ENCODE measurements at regions not wholly inside any gene's neighbourhood (a gene's known extent, or its start where the extent isn't known, plus 50 kb on each side); places are given as distances from the start of the nearest gene placed in this dataset.
A peak's percentile ranks its signal among the peaks of the same experiment; 100 is the strongest.

- no peak overlapping the region for H2BK12ac ChIP-seq (ENCODE audit: low read length in 2 of 2)
- no peak overlapping the region for H3K4me2 ChIP-seq (ENCODE audit: low read length, poor library complexity, severe bottlenecking)
- H3K14ac ChIP-seq (ENCODE audit: low read length in 2 of 2) = no peak overlapping the region
- no peaks in the 10 kb centered on the region for H3K9me3 ChIP-seq (ENCODE audit: control insufficient read depth, low read length)
- no peak overlapping the region for H2BK15ac ChIP-seq (ENCODE audit: low read depth, poor library complexity, severe bottlenecking)
- no peaks in the 10 kb centered on the region for H3K4me1 ChIP-seq (ENCODE audit: control insufficient read depth, insufficient read depth, low read depth, low read length)
- H3K23ac ChIP-seq (ENCODE audit: low read length in 2 of 2) = no peak overlapping the region
- no peak overlapping the region for H3K18ac ChIP-seq (ENCODE audit: low read depth in 1 of 2, low read length in 2 of 2)
- H3K4ac ChIP-seq (ENCODE audit: low read depth in 1 of 2, low read length in 2 of 2) = no peak overlapping the region
- H2BK120ac ChIP-seq (ENCODE audit: low read depth, low read length) = no peak overlapping the region
- H3K79me1 ChIP-seq (replicated peaks; ENCODE audit: low read length, poor library complexity, severe bottlenecking) = no peaks in the 10 kb centered on the region
- H2AK5ac ChIP-seq (ENCODE audit: low read length, severe bottlenecking) = no peak overlapping the region
- WGBS = 100% methylated on average over 1 of the region's 1 CpG
- H3K27me3 ChIP-seq (ENCODE audit: control insufficient read depth in 1 of 2, insufficient read depth in 1 of 2, low read length in 2 of 2) = no peaks in the 10 kb centered on the region
- no peak overlapping the region for H2BK5ac ChIP-seq (ENCODE audit: low read depth, low read length, poor library complexity, severe bottlenecking)
- H4K8ac ChIP-seq (ENCODE audit: low read length) = no peak overlapping the region
- H2AFZ ChIP-seq (ENCODE audit: low read depth, low read length) = no peak overlapping the region
- H3K9ac ChIP-seq (ENCODE audit: low read length) = no peak overlapping the region
- H3K27ac ChIP-seq (ENCODE audit: low read length, poor library complexity, severe bottlenecking) = no peak overlapping the region
- no peak for DNase-seq
- H3K4me3 ChIP-seq (ENCODE audit: insufficient read depth in 1 of 2, low read depth in 1 of 2, low read length in 2 of 2) = no peak overlapping the region
- no peaks in the 10 kb centered on the region for H3K36me3 ChIP-seq (ENCODE audit: control insufficient read depth in 1 of 2, insufficient read depth in 2 of 2, low read depth in 1 of 2, low read length in 2 of 2)
- H4K91ac ChIP-seq (ENCODE audit: low read length) = no peak overlapping the region
These were observed 203.5 kb upstream of the NECTIN3 start for GRCh38 chr3:110868106-110868505.

GRCh38 chr3:110869736-110870135, 201.9 kb upstream of the NECTIN3 start:
- Histone ChIP-seq H3K4me1 (ENCODE audit: control insufficient read depth, insufficient read depth, low read depth, low read length) (no peaks in the 10 kb centered on the region), H2BK12ac (ENCODE audit: low read length in 2 of 2) (no peak overlapping the region), H2AK5ac (ENCODE audit: low read length, severe bottlenecking) (no peak overlapping the region), H2BK15ac (ENCODE audit: low read depth, poor library complexity, severe bottlenecking) (peak overlapping the region; percentile 48), H3K4ac (ENCODE audit: low read depth in 1 of 2, low read length in 2 of 2) (no peak overlapping the region), H3K27me3 (ENCODE audit: control insufficient read depth in 1 of 2, insufficient read depth in 1 of 2, low read length in 2 of 2) (no peaks in the 10 kb centered on the region), H3K18ac (ENCODE audit: low read depth in 1 of 2, low read length in 2 of 2) (no peak overlapping the region), H2BK120ac (ENCODE audit: low read depth, low read length) (no peak overlapping the region), H3K4me2 (ENCODE audit: low read length, poor library complexity, severe bottlenecking) (no peak overlapping the region), H3K79me1 (replicated peaks; ENCODE audit: low read length, poor library complexity, severe bottlenecking) (no peaks in the 10 kb centered on the region), H3K9me3 (ENCODE audit: control insufficient read depth, low read length) (peaks cover 9% of the 10 kb centered on the region), H3K36me3 (ENCODE audit: control insufficient read depth in 1 of 2, insufficient read depth in 2 of 2, low read depth in 1 of 2, low read length in 2 of 2) (no peaks in the 10 kb centered on the region), H2BK5ac (ENCODE audit: low read depth, low read length, poor library complexity, severe bottlenecking) (no peak overlapping the region), H3K14ac (ENCODE audit: low read length in 2 of 2) (no peak overlapping the region), H2AFZ (ENCODE audit: low read depth, low read length) (no peak overlapping the region), H3K27ac (ENCODE audit: low read length, poor library complexity, severe bottlenecking) (no peak overlapping the region), H3K4me3 (ENCODE audit: insufficient read depth in 1 of 2, low read depth in 1 of 2, low read length in 2 of 2) (no peak overlapping the region), H4K8ac (ENCODE audit: low read length) (peak overlapping the region; percentile 38), H3K23ac (ENCODE audit: low read length in 2 of 2) (no peak overlapping the region), H4K91ac (ENCODE audit: low read length) (no peak overlapping the region), H3K9ac (ENCODE audit: low read length) (no peak overlapping the region)
- no peak for DNase-seq
- 95% methylated on average over 3 of the region's 3 CpGs for WGBS

- H3K27me3 ChIP-seq (ENCODE audit: control insufficient read depth in 1 of 2, insufficient read depth in 1 of 2, low read length in 2 of 2) = no peaks in the 10 kb centered on the region
- H3K4ac ChIP-seq (ENCODE audit: low read depth in 1 of 2, low read length in 2 of 2) = no peak overlapping the region
- H2BK120ac ChIP-seq (ENCODE audit: low read depth, low read length) = no peak overlapping the region
- no peak overlapping the region for H2AFZ ChIP-seq (ENCODE audit: low read depth, low read length)
- H3K4me1 ChIP-seq (ENCODE audit: control insufficient read depth, insufficient read depth, low read depth, low read length) = no peaks in the 10 kb centered on the region
- H3K79me1 ChIP-seq (replicated peaks; ENCODE audit: low read length, poor library complexity, severe bottlenecking) = no peaks in the 10 kb centered on the region
- H4K8ac ChIP-seq (ENCODE audit: low read length) = no peak overlapping the region
- H3K4me2 ChIP-seq (ENCODE audit: low read length, poor library complexity, severe bottlenecking) = no peak overlapping the region
- no peak overlapping the region for H2BK12ac ChIP-seq (ENCODE audit: low read length in 2 of 2)
- no peak for DNase-seq
- H2AK5ac ChIP-seq (ENCODE audit: low read length, severe bottlenecking) = no peak overlapping the region
- no peak overlapping the region for H4K91ac ChIP-seq (ENCODE audit: low read length)
- H2BK15ac ChIP-seq (ENCODE audit: low read depth, poor library complexity, severe bottlenecking) = no peak overlapping the region
- no peak overlapping the region for H3K9ac ChIP-seq (ENCODE audit: low read length)
- no peak overlapping the region for H3K27ac ChIP-seq (ENCODE audit: low read length, poor library complexity, severe bottlenecking)
- no peaks in the 10 kb centered on the region for H3K36me3 ChIP-seq (ENCODE audit: control insufficient read depth in 1 of 2, insufficient read depth in 2 of 2, low read depth in 1 of 2, low read length in 2 of 2)
- H3K14ac ChIP-seq (ENCODE audit: low read length in 2 of 2) = no peak overlapping the region
- no peak overlapping the region for H2BK5ac ChIP-seq (ENCODE audit: low read depth, low read length, poor library complexity, severe bottlenecking)
- no peak overlapping the region for H3K4me3 ChIP-seq (ENCODE audit: insufficient read depth in 1 of 2, low read depth in 1 of 2, low read length in 2 of 2)
- H3K18ac ChIP-seq (ENCODE audit: low read depth in 1 of 2, low read length in 2 of 2) = no peak overlapping the region
- no peak overlapping the region for H3K23ac ChIP-seq (ENCODE audit: low read length in 2 of 2)
- peaks cover 15% of the 10 kb centered on the region for H3K9me3 ChIP-seq (ENCODE audit: control insufficient read depth, low read length)
These were observed 199.7 kb upstream of the NECTIN3 start for GRCh38 chr3:110871869-110872268.

GRCh38 chr3:110878692-110879091, 192.9 kb upstream of the NECTIN3 start:
- Histone ChIP-seq H3K9ac (ENCODE audit: low read length) (no peak overlapping the region), H3K9me3 (ENCODE audit: control insufficient read depth, low read length) (peaks cover 15% of the 10 kb centered on the region), H3K14ac (ENCODE audit: low read length in 2 of 2) (no peak overlapping the region), H3K23ac (ENCODE audit: low read length in 2 of 2) (no peak overlapping the region), H3K4me3 (ENCODE audit: insufficient read depth in 1 of 2, low read depth in 1 of 2, low read length in 2 of 2) (no peak overlapping the region), H3K27ac (ENCODE audit: low read length, poor library complexity, severe bottlenecking) (no peak overlapping the region), H2AFZ (ENCODE audit: low read depth, low read length) (no peak overlapping the region), H3K18ac (ENCODE audit: low read depth in 1 of 2, low read length in 2 of 2) (no peak overlapping the region), H3K79me1 (replicated peaks; ENCODE audit: low read length, poor library complexity, severe bottlenecking) (no peaks in the 10 kb centered on the region), H2AK5ac (ENCODE audit: low read length, severe bottlenecking) (no peak overlapping the region), H2BK12ac (ENCODE audit: low read length in 2 of 2) (no peak overlapping the region), H3K4me2 (ENCODE audit: low read length, poor library complexity, severe bottlenecking) (no peak overlapping the region), H2BK120ac (ENCODE audit: low read depth, low read length) (no peak overlapping the region), H2BK5ac (ENCODE audit: low read depth, low read length, poor library complexity, severe bottlenecking) (no peak overlapping the region), H3K4ac (ENCODE audit: low read depth in 1 of 2, low read length in 2 of 2) (no peak overlapping the region), H3K4me1 (ENCODE audit: control insufficient read depth, insufficient read depth, low read depth, low read length) (no peaks in the 10 kb centered on the region), H3K36me3 (ENCODE audit: control insufficient read depth in 1 of 2, insufficient read depth in 2 of 2, low read depth in 1 of 2, low read length in 2 of 2) (no peaks in the 10 kb centered on the region), H4K91ac (ENCODE audit: low read length) (no peak overlapping the region), H4K8ac (ENCODE audit: low read length) (no peak overlapping the region), H3K27me3 (ENCODE audit: control insufficient read depth in 1 of 2, insufficient read depth in 1 of 2, low read length in 2 of 2) (no peaks in the 10 kb centered on the region), H2BK15ac (ENCODE audit: low read depth, poor library complexity, severe bottlenecking) (no peak overlapping the region)
- 94% methylated on average over 2 of the region's 3 CpGs for WGBS
- no peak for DNase-seq

Measured in mesenchymal stem cell (in vitro differentiated cells and primary cell).